ENCODE measurements at regions not wholly inside any gene's neighbourhood (a gene's known extent, or its start where the extent isn't known, plus 50 kb on each side); places are given as distances from the start of the nearest gene placed in this dataset.

GRCh38 chr1:187987236-187987776 lies 1158.6 kb downstream of the PLA2G4A start:
- no peak for TF ChIP-seq ZNF70 (CRISPR knock-in tag; IDR thresholded peaks at IDR 0.05)
- no peak for TF ChIP-seq ISL1 (CRISPR knock-in tag; IDR thresholded peaks at IDR 0.05)
- TF ChIP-seq BACH2 (CRISPR knock-in tag; IDR thresholded peaks at IDR 0.05; ENCODE audit: borderline replicate concordance): no peak
- TF ChIP-seq TOX (CRISPR knock-in tag; IDR thresholded peaks at IDR 0.05; ENCODE audit: borderline replicate concordance): no peak
- TF ChIP-seq RARB (CRISPR knock-in tag; IDR thresholded peaks at IDR 0.05): no peak
- TF ChIP-seq OSR1 (CRISPR knock-in tag; IDR thresholded peaks at IDR 0.05): no peak
- no peak for TF ChIP-seq ARNTL (CRISPR knock-in tag; IDR thresholded peaks at IDR 0.05; ENCODE audit: borderline replicate concordance, low read depth)
- no peak for TF ChIP-seq CSRNP3 (CRISPR knock-in tag; IDR thresholded peaks at IDR 0.05)
- TF ChIP-seq CREB5 (CRISPR knock-in tag; IDR thresholded peaks at IDR 0.05; ENCODE audit: low read depth): no peak
- TF ChIP-seq SNAI2 (CRISPR knock-in tag; IDR thresholded peaks at IDR 0.05): no peak

Data from SK-N-SH treated with all-trans-retinoic acid at 6 μM for 48 hours (cell line).